ENCODE measurements at regions not wholly inside any gene's neighbourhood (a gene's known extent, or its start where the extent isn't known, plus 50 kb on each side); places are given as distances from the start of the nearest gene placed in this dataset.
"Not testable (repeated sequence)": the region's sequence is repeated elsewhere in the genome, so short reads cannot be mapped to it uniquely, and the experiment has no call there.

- 73% methylated on average over 4 of the region's 5 CpGs; no CpG with 5 or more reads in 1 of the 2 experiments for WGBS, 2 experiments (ENCODE audit: insufficient coverage in 2 of 2)
Observed at GRCh38 chr15:24240580-24240979, 435.0 kb upstream of the NPAP1 start.

GRCh38 chr15:24259106-24259505, 416.5 kb upstream of the NPAP1 start:
- H3K4me3 ChIP-seq (ENCODE audit: extremely low read depth, insufficient read depth, low read length, poor library complexity, severe bottlenecking); H3K9me3 ChIP-seq (ENCODE audit: control insufficient read depth, low read length); H3K4me1 ChIP-seq (ENCODE audit: control insufficient read depth, insufficient read depth, low read length, poor library complexity, severe bottlenecking); H3K27ac ChIP-seq (ENCODE audit: low read depth, low read length, severe bottlenecking); H3K36me3 ChIP-seq (ENCODE audit: control insufficient read depth, insufficient read depth, low read length): not testable (repeated sequence)
- WGBS, 2 experiments (ENCODE audit: insufficient coverage in 2 of 2) = 60% methylated on average over 1 of the region's 3 CpGs; no CpG with 5 or more reads in 1 of the 2 experiments

More at GRCh38 chr15:24240580-24240979, 435.0 kb upstream of the NPAP1 start:
- not testable (repeated sequence) for H3K4me3 ChIP-seq (ENCODE audit: extremely low read depth, insufficient read depth, low read length, poor library complexity, severe bottlenecking); H3K4me1 ChIP-seq (ENCODE audit: control insufficient read depth, insufficient read depth, low read length, poor library complexity, severe bottlenecking); H3K27ac ChIP-seq (ENCODE audit: low read depth, low read length, severe bottlenecking); H3K36me3 ChIP-seq (ENCODE audit: control insufficient read depth, insufficient read depth, low read length); H3K9me3 ChIP-seq (ENCODE audit: control insufficient read depth, low read length)

- H3K27ac ChIP-seq (ENCODE audit: low read depth, low read length, severe bottlenecking); H3K9me3 ChIP-seq (ENCODE audit: control insufficient read depth, low read length); H3K4me3 ChIP-seq (ENCODE audit: extremely low read depth, insufficient read depth, low read length, poor library complexity, severe bottlenecking); H3K4me1 ChIP-seq (ENCODE audit: control insufficient read depth, insufficient read depth, low read length, poor library complexity, severe bottlenecking); H3K36me3 ChIP-seq (ENCODE audit: control insufficient read depth, insufficient read depth, low read length): not testable (repeated sequence)
- WGBS, 2 experiments (ENCODE audit: insufficient coverage in 2 of 2) = 100% methylated on average over 4 of the region's 10 CpGs; no CpG with 5 or more reads in 1 of the 2 experiments
Observed at GRCh38 chr15:24260407-24260806, 415.2 kb upstream of the NPAP1 start.

DNA sequence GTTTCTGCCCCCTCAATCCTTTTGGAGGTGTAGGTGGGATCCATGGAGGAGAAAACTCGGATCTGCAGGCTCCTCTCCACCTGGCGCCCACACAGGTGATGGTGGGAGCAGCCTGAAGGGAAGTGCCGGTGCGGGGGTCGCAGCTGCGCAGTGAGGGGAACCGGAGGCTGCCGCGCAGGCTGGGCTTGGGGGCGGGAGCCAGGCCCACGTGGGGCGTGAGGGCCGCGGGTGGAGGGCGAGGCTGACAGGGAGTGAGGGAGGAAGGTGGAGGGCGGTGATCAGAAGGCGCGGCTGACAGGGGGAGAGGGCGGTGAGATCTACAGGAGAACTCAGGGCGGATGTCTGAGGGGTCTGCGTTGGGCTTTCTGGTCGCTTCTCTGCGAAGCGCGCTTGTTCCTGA, 414.7 kb upstream of the NPAP1 start:
- H3K4me1 ChIP-seq (ENCODE audit: control insufficient read depth, insufficient read depth, low read length, poor library complexity, severe bottlenecking); H3K9me3 ChIP-seq (ENCODE audit: control insufficient read depth, low read length); H3K36me3 ChIP-seq (ENCODE audit: control insufficient read depth, insufficient read depth, low read length); H3K27ac ChIP-seq (ENCODE audit: low read depth, low read length, severe bottlenecking); H3K4me3 ChIP-seq (ENCODE audit: extremely low read depth, insufficient read depth, low read length, poor library complexity, severe bottlenecking): not testable (repeated sequence)
- 90 to 94% methylated on average over 9 to 10 of the region's 25 CpGs for WGBS, 2 experiments (ENCODE audit: insufficient coverage in 2 of 2)

GRCh38 chr15:24268536-24269165, 406.9 kb upstream of the NPAP1 start:
- H3K4me1 ChIP-seq (ENCODE audit: control insufficient read depth, insufficient read depth, low read length, poor library complexity, severe bottlenecking); H3K4me3 ChIP-seq (ENCODE audit: extremely low read depth, insufficient read depth, low read length, poor library complexity, severe bottlenecking); H3K36me3 ChIP-seq (ENCODE audit: control insufficient read depth, insufficient read depth, low read length); H3K27ac ChIP-seq (ENCODE audit: low read depth, low read length, severe bottlenecking); H3K9me3 ChIP-seq (ENCODE audit: control insufficient read depth, low read length): not testable (repeated sequence)
- 76 to 80% methylated on average over 2 to 3 of the region's 7 CpGs for WGBS, 2 experiments (ENCODE audit: insufficient coverage in 2 of 2)

DNA sequence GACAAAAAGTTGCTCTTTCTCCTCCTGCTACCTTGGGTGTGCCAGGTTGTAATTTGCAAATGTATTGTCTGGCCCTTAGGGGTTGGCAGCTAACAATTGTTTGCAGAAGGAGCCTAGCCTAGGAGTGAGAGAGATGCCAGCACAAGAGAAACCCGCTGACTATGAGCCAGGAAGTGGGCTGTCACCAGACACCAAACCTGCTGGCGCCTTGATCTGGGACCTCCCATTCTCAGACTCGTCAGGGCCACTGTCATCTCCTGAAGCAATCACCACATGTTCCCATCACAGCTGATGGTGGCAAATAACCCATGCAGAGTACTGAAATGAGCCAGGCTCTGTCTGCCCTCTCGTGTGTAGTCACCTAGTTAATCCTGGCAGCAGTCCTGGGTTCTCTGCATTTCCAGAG, 406.4 kb upstream of the NPAP1 start:
- no peaks in the 10 kb centered on the region for H3K4me1 ChIP-seq (ENCODE audit: control insufficient read depth, insufficient read depth, low read length, poor library complexity, severe bottlenecking)
- no peak overlapping the region for H3K4me3 ChIP-seq (ENCODE audit: extremely low read depth, insufficient read depth, low read length, poor library complexity, severe bottlenecking)
- no peaks in the 10 kb centered on the region for H3K9me3 ChIP-seq (ENCODE audit: control insufficient read depth, low read length)
- H3K27ac ChIP-seq (ENCODE audit: low read depth, low read length, severe bottlenecking) = no peak overlapping the region
- WGBS, 2 experiments (ENCODE audit: insufficient coverage in 2 of 2) = 60 to 71% methylated on average over 2 to 4 of the region's 4 CpGs
- no peaks in the 10 kb centered on the region for H3K36me3 ChIP-seq (ENCODE audit: control insufficient read depth, insufficient read depth, low read length)

- WGBS, 2 experiments (ENCODE audit: insufficient coverage in 2 of 2) = 78 to 88% methylated on average over 10 to 11 of the region's 13 CpGs
- no peaks in the 10 kb centered on the region for H3K4me1 ChIP-seq (ENCODE audit: control insufficient read depth, insufficient read depth, low read length, poor library complexity, severe bottlenecking)
- no peaks in the 10 kb centered on the region for H3K9me3 ChIP-seq (ENCODE audit: control insufficient read depth, low read length)
- H3K36me3 ChIP-seq (ENCODE audit: control insufficient read depth, insufficient read depth, low read length) = no peaks in the 10 kb centered on the region
- H3K4me3 ChIP-seq (ENCODE audit: extremely low read depth, insufficient read depth, low read length, poor library complexity, severe bottlenecking) = no peak overlapping the region
- no peak overlapping the region for H3K27ac ChIP-seq (ENCODE audit: low read depth, low read length, severe bottlenecking)
Observed at GRCh38 chr15:24269923-24270322, 405.7 kb upstream of the NPAP1 start.

DNA sequence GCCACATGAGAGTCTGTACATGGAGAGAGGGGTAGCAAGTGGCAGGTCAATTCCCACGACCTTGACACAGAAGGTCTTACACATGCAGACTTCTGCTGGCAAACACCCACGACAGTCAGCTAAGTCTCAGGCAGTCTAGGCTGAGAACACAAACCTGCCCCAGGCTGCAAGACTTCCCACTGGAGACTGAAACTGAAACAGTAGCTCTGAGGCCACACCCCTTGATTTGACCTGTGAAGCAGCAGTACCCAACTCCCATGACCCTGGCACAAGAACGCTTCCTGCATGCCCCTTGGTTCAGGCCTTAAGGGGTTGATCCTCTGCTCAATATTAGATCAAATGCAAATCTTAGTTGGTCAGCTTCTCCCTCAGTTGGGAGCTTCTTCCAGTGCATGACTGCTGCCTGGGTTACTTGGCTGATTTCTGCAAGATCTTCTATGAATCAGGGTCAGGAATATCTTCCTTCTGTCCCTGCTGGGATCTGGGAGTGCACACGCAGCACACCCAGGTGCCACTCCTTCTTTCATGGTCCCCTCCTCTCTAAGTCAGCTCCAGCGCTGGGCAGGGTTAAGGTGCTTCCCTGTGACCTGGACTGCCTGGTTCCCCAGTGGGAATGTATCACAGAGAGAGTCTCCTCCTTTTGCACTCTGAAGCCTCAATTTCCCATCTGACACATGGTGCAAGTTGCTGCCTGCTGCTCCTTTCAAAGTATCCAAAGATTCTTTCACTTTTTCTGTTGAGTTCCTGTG, 403.9 kb upstream of the NPAP1 start:
- H3K36me3 ChIP-seq (ENCODE audit: control insufficient read depth, insufficient read depth, low read length); H3K4me1 ChIP-seq (ENCODE audit: control insufficient read depth, insufficient read depth, low read length, poor library complexity, severe bottlenecking); H3K27ac ChIP-seq (ENCODE audit: low read depth, low read length, severe bottlenecking); H3K4me3 ChIP-seq (ENCODE audit: extremely low read depth, insufficient read depth, low read length, poor library complexity, severe bottlenecking); H3K9me3 ChIP-seq (ENCODE audit: control insufficient read depth, low read length): not testable (repeated sequence)
- WGBS, 2 experiments (ENCODE audit: insufficient coverage in 2 of 2) = 48 to 90% methylated on average over 2 of the region's 5 CpGs

GRCh38 chr15:24292837-24293236, 382.7 kb upstream of the NPAP1 start:
- no CpG with 5 or more reads among the region's 2 CpGs for WGBS, 2 experiments (ENCODE audit: insufficient coverage in 2 of 2)
- no peaks in the 10 kb centered on the region for H3K36me3 ChIP-seq (ENCODE audit: control insufficient read depth, insufficient read depth, low read length)
- H3K27ac ChIP-seq (ENCODE audit: low read depth, low read length, severe bottlenecking) = no peak overlapping the region
- H3K4me1 ChIP-seq (ENCODE audit: control insufficient read depth, insufficient read depth, low read length, poor library complexity, severe bottlenecking) = no peaks in the 10 kb centered on the region
- peaks cover 3% of the 10 kb centered on the region for H3K9me3 ChIP-seq (ENCODE audit: control insufficient read depth, low read length)
- no peak overlapping the region for H3K4me3 ChIP-seq (ENCODE audit: extremely low read depth, insufficient read depth, low read length, poor library complexity, severe bottlenecking)

- 77 to 78% methylated on average over 5 of the region's 8 CpGs for WGBS, 2 experiments (ENCODE audit: insufficient coverage in 2 of 2)
- not testable (repeated sequence) for H3K36me3 ChIP-seq (ENCODE audit: control insufficient read depth, insufficient read depth, low read length); H3K9me3 ChIP-seq (ENCODE audit: control insufficient read depth, low read length); H3K27ac ChIP-seq (ENCODE audit: low read depth, low read length, severe bottlenecking); H3K4me3 ChIP-seq (ENCODE audit: extremely low read depth, insufficient read depth, low read length, poor library complexity, severe bottlenecking); H3K4me1 ChIP-seq (ENCODE audit: control insufficient read depth, insufficient read depth, low read length, poor library complexity, severe bottlenecking)
Observed at GRCh38 chr15:24300804-24301368, 374.7 kb upstream of the NPAP1 start.

DNA sequence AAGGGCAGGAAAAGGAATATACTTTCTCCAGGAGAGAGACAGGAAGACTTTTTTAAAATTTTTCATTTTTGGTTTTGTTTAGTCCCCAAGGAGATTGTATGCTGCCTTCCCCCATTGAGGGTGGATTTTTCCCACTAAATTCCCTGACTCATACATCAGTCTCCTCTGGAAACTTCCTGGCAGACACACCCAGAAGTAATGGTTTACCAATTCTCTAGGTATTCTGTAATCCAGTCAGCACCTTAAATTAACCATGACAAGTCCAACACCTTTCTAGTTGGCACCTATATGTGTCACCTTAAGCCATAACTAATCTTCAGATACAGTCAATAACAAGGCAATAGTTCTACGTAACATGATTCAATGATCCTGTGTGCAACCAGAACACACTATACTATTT, 373.6 kb upstream of the NPAP1 start:
- H3K4me1 ChIP-seq (ENCODE audit: control insufficient read depth, insufficient read depth, low read length, poor library complexity, severe bottlenecking); H3K36me3 ChIP-seq (ENCODE audit: control insufficient read depth, insufficient read depth, low read length); H3K9me3 ChIP-seq (ENCODE audit: control insufficient read depth, low read length); H3K27ac ChIP-seq (ENCODE audit: low read depth, low read length, severe bottlenecking); H3K4me3 ChIP-seq (ENCODE audit: extremely low read depth, insufficient read depth, low read length, poor library complexity, severe bottlenecking): not testable (repeated sequence)
- no CpG with 5 or more reads among the region's 1 CpG for WGBS, 2 experiments (ENCODE audit: insufficient coverage in 2 of 2)

Data from mesodermal cell (in vitro differentiated cells).